ENCODE measurements at regions not wholly inside any gene's neighbourhood (a gene's known extent, or its start where the extent isn't known, plus 50 kb on each side); places are given as distances from the start of the nearest gene placed in this dataset.

- no peak for DNase-seq (ENCODE audit: low spot score)
Observed at GRCh38 chr1:193552274-193552673, 365.9 kb upstream of the B3GALT2 start.

- no peak for DNase-seq (ENCODE audit: low spot score)
Observed at GRCh38 chr1:193549081-193549480, 362.7 kb upstream of the B3GALT2 start.

GRCh38 chr1:193545171-193545570 lies 358.8 kb upstream of the B3GALT2 start:
- DNase-seq (ENCODE audit: low spot score) = peak; percentile 20

GRCh38 chr1:193543259-193543658 lies 356.8 kb upstream of the B3GALT2 start:
- DNase-seq (ENCODE audit: low spot score) = no peak

GRCh38 chr1:193542690-193543089 lies 356.3 kb upstream of the B3GALT2 start:
- no peak for DNase-seq (ENCODE audit: low spot score)

GRCh38 chr1:193540511-193540910 lies 354.1 kb upstream of the B3GALT2 start:
- no peak for DNase-seq (ENCODE audit: low spot score)

GRCh38 chr1:193539731-193540459 lies 353.5 kb upstream of the B3GALT2 start:
- DNase-seq (ENCODE audit: low spot score) = no peak

- DNase-seq (ENCODE audit: low spot score) = no peak
Observed at GRCh38 chr1:193538680-193539079, 352.3 kb upstream of the B3GALT2 start.

GRCh38 chr1:193538003-193538354 lies 351.6 kb upstream of the B3GALT2 start:
- no peak for DNase-seq (ENCODE audit: low spot score)

- no peak for DNase-seq (ENCODE audit: low spot score)
Observed at GRCh38 chr1:193537266-193538002, 351.0 kb upstream of the B3GALT2 start.

- DNase-seq (ENCODE audit: low spot score) = peak; percentile 70
Observed at GRCh38 chr1:193533853-193534252, 347.4 kb upstream of the B3GALT2 start.

- DNase-seq (ENCODE audit: low spot score) = no peak
Observed at GRCh38 chr1:193525917-193526710, 339.7 kb upstream of the B3GALT2 start.

GRCh38 chr1:193525411-193525810 lies 339.0 kb upstream of the B3GALT2 start:
- DNase-seq (ENCODE audit: low spot score) = no peak

- no peak for DNase-seq (ENCODE audit: low spot score)
Observed at GRCh38 chr1:193524616-193525015, 338.2 kb upstream of the B3GALT2 start.

GRCh38 chr1:193524021-193524420 lies 337.6 kb upstream of the B3GALT2 start:
- no peak for DNase-seq (ENCODE audit: low spot score)

- no peak for DNase-seq (ENCODE audit: low spot score)
Observed at GRCh38 chr1:193520472-193520871, 334.1 kb upstream of the B3GALT2 start.

GRCh38 chr1:193519922-193520321 lies 333.5 kb upstream of the B3GALT2 start:
- DNase-seq (ENCODE audit: low spot score) = peak; percentile 11

- no peak for DNase-seq (ENCODE audit: low spot score)
Observed at GRCh38 chr1:193516755-193517388, 330.5 kb upstream of the B3GALT2 start.

GRCh38 chr1:193514397-193514796 lies 328.0 kb upstream of the B3GALT2 start:
- no peak for DNase-seq (ENCODE audit: low spot score)

GRCh38 chr1:193513032-193513431 lies 326.6 kb upstream of the B3GALT2 start:
- no peak for DNase-seq (ENCODE audit: low spot score)

GRCh38 chr1:193504920-193505319 lies 318.5 kb upstream of the B3GALT2 start:
- DNase-seq (ENCODE audit: low spot score) = no peak

- DNase-seq (ENCODE audit: low spot score) = no peak
Observed at GRCh38 chr1:193498088-193498655, 311.8 kb upstream of the B3GALT2 start.

All from cerebellar cortex (tissue), 1 donor.